ENCODE measurements at regions not wholly inside any gene's neighbourhood (a gene's known extent, or its start where the extent isn't known, plus 50 kb on each side); places are given as distances from the start of the nearest gene placed in this dataset.

DNA sequence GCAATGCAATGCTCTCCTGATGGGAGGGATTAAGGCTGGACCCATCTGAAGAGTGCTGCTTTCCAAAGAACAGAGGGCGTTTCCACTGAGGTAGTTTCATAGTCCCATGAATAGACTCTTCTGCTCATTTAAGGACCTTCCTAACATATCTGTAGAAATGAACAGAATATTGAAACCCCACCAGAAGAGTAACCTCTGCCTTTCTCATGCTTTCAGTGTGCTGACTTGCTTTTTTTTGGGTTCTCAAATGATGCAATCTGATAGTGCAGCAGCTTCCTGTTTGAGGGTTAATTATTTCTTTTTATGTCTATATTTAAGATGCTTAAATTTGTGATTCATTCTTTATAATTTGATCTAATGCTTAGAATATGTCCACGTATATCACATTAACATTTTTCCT is 82.2 kb downstream of the GATA3 start:
- DNase-seq (ENCODE audit: low spot score) = no peak

DNA sequence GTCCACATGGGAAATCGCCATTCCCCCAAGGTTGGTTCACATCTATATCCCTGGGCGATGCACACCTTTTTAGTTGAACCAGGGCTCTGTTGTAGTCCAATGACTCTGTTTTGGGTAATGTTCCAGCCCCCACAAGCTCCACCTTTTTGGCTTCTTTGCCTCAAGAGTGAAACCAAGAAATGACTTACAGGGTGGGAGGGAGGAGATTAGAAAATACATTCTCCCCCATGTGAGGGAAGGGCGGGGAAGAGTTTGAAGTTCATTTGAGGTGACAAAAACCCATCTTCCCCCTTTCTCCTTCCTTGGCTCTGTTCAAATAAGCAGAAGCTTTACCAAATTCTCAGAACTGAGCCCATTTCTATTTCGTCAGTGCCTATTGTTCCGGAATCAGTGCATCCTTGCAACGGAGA is 82.8 kb downstream of the GATA3 start:
- H2BK5ac ChIP-seq (ENCODE audit: low read length) = no peak overlapping the region
- no CpG with 5 or more reads among the region's 6 CpGs for WGBS, 2 donors (ENCODE audit: extremely low coverage in 2 of 2, insufficient read length in 2 of 2, insufficient replicate concordance in 1 of 2)
- no peak overlapping the region for H3K27ac ChIP-seq (replicated peaks; ENCODE audit: low read length)
- H2AK5ac ChIP-seq (ENCODE audit: low read depth, low read length) = no peak overlapping the region
- H3K27me3 ChIP-seq (ENCODE audit: control insufficient read depth in 3 of 3, insufficient read depth in 3 of 3, low read depth in 1 of 3, low read length in 3 of 3) = no peaks in the 10 kb centered on the region
- no peaks in the 10 kb centered on the region for H3K9me3 ChIP-seq (replicated peaks in 1 of 2; ENCODE audit: control insufficient read depth in 2 of 2, insufficient read depth in 1 of 2, low read depth in 1 of 2, low read length in 2 of 2)
- no peak overlapping the region for H3K4ac ChIP-seq (ENCODE audit: low read length)
- no peak overlapping the region for H3K18ac ChIP-seq (ENCODE audit: low read length)
- no peak overlapping the region for H2AFZ ChIP-seq (ENCODE audit: low read length)
- no peak overlapping the region for H3K14ac ChIP-seq (ENCODE audit: low read length)
- H3K23ac ChIP-seq (ENCODE audit: low read depth, low read length, poor library complexity) = no peak overlapping the region
- DNase-seq (ENCODE audit: low spot score) = no peak
- H3K4me2 ChIP-seq (ENCODE audit: insufficient read depth, low read length, poor library complexity, severe bottlenecking) = no peak overlapping the region
- H3K36me3 ChIP-seq (replicated peaks in 1 of 2; ENCODE audit: control insufficient read depth in 2 of 2, insufficient read depth in 2 of 2, low read length in 2 of 2) = no peaks in the 10 kb centered on the region
- H3K4me1 ChIP-seq (ENCODE audit: control insufficient read depth in 2 of 2, insufficient read depth in 1 of 2, low read depth in 1 of 2, low read length in 2 of 2) = no peaks in the 10 kb centered on the region
- no peaks in the 10 kb centered on the region for H3K79me1 ChIP-seq (ENCODE audit: low read depth, low read length)
- no peak overlapping the region for H4K8ac ChIP-seq (ENCODE audit: low read depth, low read length)
- no peak overlapping the region for H4K91ac ChIP-seq (ENCODE audit: low read depth, low read length, poor library complexity)
- H2BK12ac ChIP-seq (ENCODE audit: low read length) = no peak overlapping the region
- H2BK15ac ChIP-seq (ENCODE audit: low read length) = no peak overlapping the region
- H3K9ac ChIP-seq (ENCODE audit: low read depth, low read length, poor library complexity) = no peak overlapping the region
- no peak overlapping the region for H2BK120ac ChIP-seq (ENCODE audit: low read depth, low read length)
- H3K4me3 ChIP-seq (ENCODE audit: low read length in 2 of 2) = no peak overlapping the region

More for the DNA sequence above, 82.2 kb downstream of the GATA3 start:
- Histone ChIP-seq H2BK120ac (ENCODE audit: low read depth, low read length) (no peak overlapping the region), H3K27ac (replicated peaks; ENCODE audit: low read length) (no peak overlapping the region), H3K23ac (ENCODE audit: low read depth, low read length, poor library complexity) (no peak overlapping the region), H3K9ac (ENCODE audit: low read depth, low read length, poor library complexity) (no peak overlapping the region), H4K8ac (ENCODE audit: low read depth, low read length) (no peak overlapping the region), H3K4me3 (ENCODE audit: low read length in 2 of 2) (no peak overlapping the region), H3K4ac (ENCODE audit: low read length) (no peak overlapping the region), H2BK5ac (ENCODE audit: low read length) (no peak overlapping the region), H3K18ac (ENCODE audit: low read length) (no peak overlapping the region), H3K9me3 (replicated peaks in 1 of 2; ENCODE audit: control insufficient read depth in 2 of 2, insufficient read depth in 1 of 2, low read depth in 1 of 2, low read length in 2 of 2) (no peaks in the 10 kb centered on the region), H2AFZ (ENCODE audit: low read length) (no peak overlapping the region), H2AK5ac (ENCODE audit: low read depth, low read length) (no peak overlapping the region), H3K4me2 (ENCODE audit: insufficient read depth, low read length, poor library complexity, severe bottlenecking) (no peak overlapping the region), H4K91ac (ENCODE audit: low read depth, low read length, poor library complexity) (no peak overlapping the region), H3K36me3 (replicated peaks in 1 of 2; ENCODE audit: control insufficient read depth in 2 of 2, insufficient read depth in 2 of 2, low read length in 2 of 2) (no peaks in the 10 kb centered on the region), H2BK15ac (ENCODE audit: low read length) (no peak overlapping the region), H3K4me1 (ENCODE audit: control insufficient read depth in 2 of 2, insufficient read depth in 1 of 2, low read depth in 1 of 2, low read length in 2 of 2) (no peaks in the 10 kb centered on the region), H3K27me3 (ENCODE audit: control insufficient read depth in 3 of 3, insufficient read depth in 3 of 3, low read depth in 1 of 3, low read length in 3 of 3) (no peaks in the 10 kb centered on the region), H2BK12ac (ENCODE audit: low read length) (no peak overlapping the region), H3K79me1 (ENCODE audit: low read depth, low read length) (no peaks in the 10 kb centered on the region), H3K14ac (ENCODE audit: low read length) (no peak overlapping the region)
- WGBS, 2 donors (ENCODE audit: extremely low coverage in 2 of 2, insufficient read length in 2 of 2, insufficient replicate concordance in 1 of 2) = no CpG with 5 or more reads among the region's 2 CpGs

DNA sequence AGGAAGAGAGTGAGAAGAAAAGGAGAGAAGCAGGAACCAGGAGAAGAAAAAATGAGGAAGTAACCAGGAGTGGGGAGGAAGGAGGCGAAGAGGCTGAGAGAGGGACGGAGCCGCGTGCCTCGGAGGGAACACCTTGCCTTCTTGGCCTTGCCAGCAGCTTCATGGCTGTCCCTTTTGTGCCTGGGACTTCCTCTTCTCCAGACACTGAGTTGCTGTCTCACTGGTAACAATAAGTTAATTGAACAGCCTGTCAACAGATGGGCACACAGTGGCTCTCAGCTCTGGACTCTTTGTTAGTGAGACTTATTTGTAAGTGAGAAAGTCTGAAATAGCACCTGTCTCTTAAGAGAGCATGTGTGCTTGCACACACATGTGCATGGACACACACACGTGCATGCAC is 83.2 kb downstream of the GATA3 start:
- no peak overlapping the region for H3K4me2 ChIP-seq (ENCODE audit: insufficient read depth, low read length, poor library complexity, severe bottlenecking)

DNA sequence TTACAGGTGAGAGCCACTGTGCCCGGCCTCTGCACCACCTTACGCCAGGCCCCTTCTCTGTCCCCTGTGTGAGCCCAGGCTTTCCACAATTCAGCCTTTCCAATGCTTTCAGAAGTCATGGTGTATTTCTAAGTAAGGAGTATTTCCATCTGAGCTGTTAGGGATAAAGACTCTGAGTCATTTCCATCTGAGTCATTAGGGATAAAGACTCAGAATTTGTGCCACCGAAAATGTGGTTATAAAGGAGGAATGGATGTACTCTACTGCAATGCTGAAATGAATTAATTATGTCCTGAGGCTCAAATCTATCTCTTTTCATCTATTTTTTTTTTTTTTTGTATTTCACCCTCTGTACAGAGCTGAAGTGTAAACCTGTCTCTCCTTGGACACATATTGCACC is 84.0 kb downstream of the GATA3 start:
- Histone ChIP-seq H4K91ac (ENCODE audit: low read depth, low read length, poor library complexity) (no peak overlapping the region), H3K36me3 (replicated peaks in 1 of 2; ENCODE audit: control insufficient read depth in 2 of 2, insufficient read depth in 2 of 2, low read length in 2 of 2) (no peaks in the 10 kb centered on the region), H3K14ac (ENCODE audit: low read length) (no peak overlapping the region), H2BK5ac (ENCODE audit: low read length) (no peak overlapping the region), H2AK5ac (ENCODE audit: low read depth, low read length) (no peak overlapping the region), H3K4ac (ENCODE audit: low read length) (no peak overlapping the region), H3K79me1 (ENCODE audit: low read depth, low read length) (no peaks in the 10 kb centered on the region), H3K4me3 (ENCODE audit: low read length in 2 of 2) (no peak overlapping the region), H3K4me1 (ENCODE audit: control insufficient read depth in 2 of 2, insufficient read depth in 1 of 2, low read depth in 1 of 2, low read length in 2 of 2) (no peaks in the 10 kb centered on the region), H3K18ac (ENCODE audit: low read length) (no peak overlapping the region), H3K23ac (ENCODE audit: low read depth, low read length, poor library complexity) (no peak overlapping the region), H3K27ac (replicated peaks; ENCODE audit: low read length) (no peak overlapping the region), H2BK12ac (ENCODE audit: low read length) (no peak overlapping the region), H3K9me3 (replicated peaks in 1 of 2; ENCODE audit: control insufficient read depth in 2 of 2, insufficient read depth in 1 of 2, low read depth in 1 of 2, low read length in 2 of 2) (no peaks in the 10 kb centered on the region), H3K4me2 (ENCODE audit: insufficient read depth, low read length, poor library complexity, severe bottlenecking) (no peak overlapping the region), H2AFZ (ENCODE audit: low read length) (no peak overlapping the region), H4K8ac (ENCODE audit: low read depth, low read length) (no peak overlapping the region), H2BK15ac (ENCODE audit: low read length) (no peak overlapping the region), H3K9ac (ENCODE audit: low read depth, low read length, poor library complexity) (no peak overlapping the region), H2BK120ac (ENCODE audit: low read depth, low read length) (no peak overlapping the region), H3K27me3 (ENCODE audit: control insufficient read depth in 3 of 3, insufficient read depth in 3 of 3, low read depth in 1 of 3, low read length in 3 of 3) (no peaks in the 10 kb centered on the region)
- DNase-seq (ENCODE audit: low spot score) = no peak
- no CpG with 5 or more reads among the region's 3 CpGs for WGBS, 2 donors (ENCODE audit: extremely low coverage in 2 of 2, insufficient read length in 2 of 2, insufficient replicate concordance in 1 of 2)

More for the DNA sequence above, 83.2 kb downstream of the GATA3 start:
- Histone ChIP-seq H3K14ac (ENCODE audit: low read length) (no peak overlapping the region), H3K4me1 (ENCODE audit: control insufficient read depth in 2 of 2, insufficient read depth in 1 of 2, low read depth in 1 of 2, low read length in 2 of 2) (no peaks in the 10 kb centered on the region), H3K27ac (replicated peaks; ENCODE audit: low read length) (no peak overlapping the region), H3K18ac (ENCODE audit: low read length) (no peak overlapping the region), H3K36me3 (replicated peaks in 1 of 2; ENCODE audit: control insufficient read depth in 2 of 2, insufficient read depth in 2 of 2, low read length in 2 of 2) (no peaks in the 10 kb centered on the region), H2AK5ac (ENCODE audit: low read depth, low read length) (no peak overlapping the region), H2BK15ac (ENCODE audit: low read length) (no peak overlapping the region), H3K4ac (ENCODE audit: low read length) (no peak overlapping the region), H3K4me3 (ENCODE audit: low read length in 2 of 2) (no peak overlapping the region), H3K79me1 (ENCODE audit: low read depth, low read length) (no peaks in the 10 kb centered on the region), H4K8ac (ENCODE audit: low read depth, low read length) (no peak overlapping the region), H3K27me3 (ENCODE audit: control insufficient read depth in 3 of 3, insufficient read depth in 3 of 3, low read depth in 1 of 3, low read length in 3 of 3) (no peaks in the 10 kb centered on the region), H3K9ac (ENCODE audit: low read depth, low read length, poor library complexity) (no peak overlapping the region), H4K91ac (ENCODE audit: low read depth, low read length, poor library complexity) (no peak overlapping the region), H2BK12ac (ENCODE audit: low read length) (no peak overlapping the region), H2AFZ (ENCODE audit: low read length) (no peak overlapping the region), H2BK5ac (ENCODE audit: low read length) (no peak overlapping the region), H3K9me3 (replicated peaks in 1 of 2; ENCODE audit: control insufficient read depth in 2 of 2, insufficient read depth in 1 of 2, low read depth in 1 of 2, low read length in 2 of 2) (no peaks in the 10 kb centered on the region), H3K23ac (ENCODE audit: low read depth, low read length, poor library complexity) (no peak overlapping the region), H2BK120ac (ENCODE audit: low read depth, low read length) (no peak overlapping the region)
- DNase-seq (ENCODE audit: low spot score) = no peak
- WGBS, 2 donors (ENCODE audit: extremely low coverage in 2 of 2, insufficient read length in 2 of 2, insufficient replicate concordance in 1 of 2) = no CpG with 5 or more reads among the region's 6 CpGs

Data from neuronal stem cell (in vitro differentiated cells).